ENCODE measurements at regions not wholly inside any gene's neighbourhood (a gene's known extent, or its start where the extent isn't known, plus 50 kb on each side); places are given as distances from the start of the nearest gene placed in this dataset.

DNA sequence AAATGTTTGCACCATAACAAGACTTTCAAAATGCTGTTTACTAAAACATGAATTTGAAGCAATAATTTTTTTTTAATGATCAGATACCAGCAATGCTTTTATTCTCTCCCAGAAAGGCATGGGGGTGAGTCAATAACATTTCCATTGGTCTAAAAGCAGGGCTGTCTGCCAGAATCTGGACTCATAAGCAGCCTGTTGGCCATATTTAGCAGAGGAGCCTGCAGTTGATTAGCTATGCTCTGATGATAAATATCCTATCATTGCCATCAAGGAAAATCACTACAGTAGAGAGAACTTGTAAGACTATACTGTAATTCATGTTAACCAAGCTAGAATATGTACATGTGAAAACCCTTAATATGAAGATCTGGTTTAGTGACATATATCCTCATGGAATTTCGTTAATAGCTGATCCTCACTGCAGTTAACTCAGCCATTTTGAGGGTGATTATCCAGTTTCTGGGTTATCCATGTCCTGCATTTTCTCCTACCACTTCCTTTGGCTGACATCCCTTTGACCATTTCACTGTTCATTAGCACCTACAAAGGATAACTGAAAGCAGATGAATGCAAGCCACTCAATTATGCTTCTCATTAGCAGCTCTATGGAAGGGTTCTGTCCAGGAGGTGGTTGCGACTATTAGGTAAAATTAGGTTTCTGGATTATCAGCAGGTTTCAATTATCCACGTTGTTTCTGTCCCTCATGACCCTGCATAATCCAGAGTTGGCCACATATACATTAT, 72.9 kb upstream of the DIAPH2 start:
- no peak overlapping the region for H3K4me3 ChIP-seq (ENCODE audit: low read depth, low read length)
- CTCF ChIA-PET = no interaction called here
- POLR2A ChIA-PET = no interaction called here
- TF ChIP-seq, protein P1, sequence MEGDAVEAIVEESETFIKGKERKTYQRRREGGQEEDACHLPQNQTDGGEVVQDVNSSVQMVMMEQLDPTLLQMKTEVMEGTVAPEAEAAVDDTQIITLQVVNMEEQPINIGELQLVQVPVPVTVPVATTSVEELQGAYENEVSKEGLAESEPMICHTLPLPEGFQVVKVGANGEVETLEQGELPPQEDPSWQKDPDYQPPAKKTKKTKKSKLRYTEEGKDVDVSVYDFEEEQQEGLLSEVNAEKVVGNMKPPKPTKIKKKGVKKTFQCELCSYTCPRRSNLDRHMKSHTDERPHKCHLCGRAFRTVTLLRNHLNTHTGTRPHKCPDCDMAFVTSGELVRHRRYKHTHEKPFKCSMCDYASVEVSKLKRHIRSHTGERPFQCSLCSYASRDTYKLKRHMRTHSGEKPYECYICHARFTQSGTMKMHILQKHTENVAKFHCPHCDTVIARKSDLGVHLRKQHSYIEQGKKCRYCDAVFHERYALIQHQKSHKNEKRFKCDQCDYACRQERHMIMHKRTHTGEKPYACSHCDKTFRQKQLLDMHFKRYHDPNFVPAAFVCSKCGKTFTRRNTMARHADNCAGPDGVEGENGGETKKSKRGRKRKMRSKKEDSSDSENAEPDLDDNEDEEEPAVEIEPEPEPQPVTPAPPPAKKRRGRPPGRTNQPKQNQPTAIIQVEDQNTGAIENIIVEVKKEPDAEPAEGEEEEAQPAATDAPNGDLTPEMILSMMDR (IDR thresholded peaks at IDR 0.05; ENCODE audit: insufficient read depth, low read length, missing control alignments) = no peak
- peak; percentile 19 for DNase-seq (ENCODE audit: low read depth, low spot score)

DNA sequence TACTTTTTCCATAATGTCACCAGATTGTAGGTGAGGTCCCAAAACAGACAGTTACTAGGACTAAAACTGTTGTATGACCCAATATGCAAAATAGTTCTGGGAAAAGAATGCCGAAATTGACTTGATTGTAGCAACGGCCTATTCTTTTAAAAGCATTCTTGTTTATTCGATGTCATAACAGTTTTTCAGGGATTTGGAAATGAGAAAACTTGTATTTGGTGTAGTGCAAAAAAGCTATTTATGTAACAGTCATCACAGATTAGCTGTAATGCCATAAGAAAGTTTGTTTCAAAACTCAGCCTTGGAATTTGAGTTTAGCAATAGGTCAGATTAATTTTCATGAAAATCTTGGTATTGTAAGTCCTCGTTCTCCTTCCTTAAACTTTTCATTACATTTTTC, 69.2 kb upstream of the DIAPH2 start:
- ChIA-PET CTCF (no interaction called here), POLR2A (no interaction called here)
- no peak for DNase-seq (ENCODE audit: low read depth, low spot score)
- TF ChIP-seq, protein P1 (IDR thresholded peaks at IDR 0.05; ENCODE audit: insufficient read depth, low read length, missing control alignments) = no peak
- no peak overlapping the region for H3K4me3 ChIP-seq (ENCODE audit: low read depth, low read length)

DNA sequence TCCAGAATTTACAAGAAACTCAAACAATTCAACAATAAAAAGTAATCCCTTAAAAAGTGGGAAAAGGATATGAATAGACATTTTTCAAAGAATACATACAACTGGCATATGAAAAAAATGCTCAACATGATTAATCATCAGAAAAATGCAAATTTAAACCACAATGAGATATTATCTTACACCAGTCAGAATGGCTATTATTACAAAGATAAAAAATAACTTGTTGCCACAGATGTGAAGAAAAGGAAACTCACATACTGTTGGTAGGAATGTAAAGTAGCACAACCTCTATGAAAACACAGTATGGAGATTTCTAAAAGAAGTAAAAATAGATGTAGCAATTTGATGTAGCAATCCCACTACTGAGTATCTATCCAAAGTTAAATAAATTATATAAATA, 65.1 kb upstream of the DIAPH2 start:
- POLR2A ChIA-PET = no interaction called here
- CTCF ChIA-PET = no interaction called here
- TF ChIP-seq, protein P1 (IDR thresholded peaks at IDR 0.05; ENCODE audit: insufficient read depth, low read length, missing control alignments) = no peak
- peak; percentile 0 for DNase-seq (ENCODE audit: low read depth, low spot score)
- no peak overlapping the region for H3K4me3 ChIP-seq (ENCODE audit: low read depth, low read length)

DNA sequence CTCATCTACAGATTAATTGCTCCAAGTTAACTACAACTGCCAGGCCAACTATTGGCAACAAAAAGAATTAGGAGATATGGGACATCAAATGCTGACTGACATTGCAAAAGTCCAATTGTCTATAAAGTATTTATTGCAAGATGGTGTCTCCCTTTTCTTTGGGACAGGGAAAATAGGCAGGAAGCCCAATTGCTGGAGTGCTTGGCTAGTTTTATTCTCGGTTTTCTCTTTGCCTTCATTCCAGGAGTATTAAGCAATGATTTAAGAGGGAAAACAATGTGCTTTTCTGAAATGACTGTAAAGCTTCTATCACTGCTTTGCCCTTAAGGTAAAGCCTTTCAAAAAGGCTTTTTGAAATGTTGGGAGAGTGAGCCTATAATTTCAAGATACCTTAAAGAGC, 62.8 kb upstream of the DIAPH2 start:
- no peak overlapping the region for H3K4me3 ChIP-seq (ENCODE audit: low read depth, low read length)
- CTCF ChIA-PET = no interaction called here
- DNase-seq (ENCODE audit: low read depth, low spot score) = no peak
- POLR2A ChIA-PET = no interaction called here
- TF ChIP-seq, protein P1 (IDR thresholded peaks at IDR 0.05; ENCODE audit: insufficient read depth, low read length, missing control alignments) = no peak
